K562 (cell line): ENCODE measurements at regions not wholly inside any gene's neighbourhood (a gene's known extent, or its start where the extent isn't known, plus 50 kb on each side); places are given as distances from the start of the nearest gene placed in this dataset.

ENCODE experiments used
- ATAC-seq: fragments of 200-7000 bp; cut with Tn5 transposase; 3 replicates; pipeline ENCODE4 v1.9.1; 2020; ENCODE audit warnings: moderate library complexity
- BruUV-seq: library from RNA; stranded (reverse); fragments of 400-500 nt; replicated peaks from 2 replicates; lab custom pipeline; 2021; lab: Mats Ljungman, UMichigan
- CTCF ChIA-PET: fragments of 300-600 bp; formaldehyde crosslinking; extraction: SDS; loops from one replicate; lab custom pipeline; 2021; ENCODE audit warnings: low intra/inter-chr PET ratio; lab: Yijun Ruan, JAX
- POLR2A ChIA-PET: fragments of 300-600, 350-650 bp; sonication (Branson Sonifier 250); formaldehyde crosslinking; extraction: SDS; loops from one replicate; lab custom pipeline; 2021; ENCODE audit warnings: antibody characterized with exemption, inconsistent platforms; lab: Yijun Ruan, JAX
- DNase-seq, 4 experiments: peaks; one replicate each; pipeline versions ENCODE4 v3.0.0 to v3.0.0-alpha.2; 2011 to 2018; ENCODE audit warnings: low spot score in 3 of 4, mixed read lengths in 3 of 4; ENCODE audit errors: extremely low read depth in 1 of 4
- FAIRE-seq: peaks from 2 replicates; lab custom pipeline; 2011; peaks lifted over from hg19 to GRCh38; lab: Jason Lieb, UNC
- H2AFZ ChIP-seq: 2 replicates; pipeline ENCODE4 v1.6.0; 2011; ENCODE audit warnings: low read depth, low read length, control low read depth, inconsistent platforms
- H3K27ac ChIP-seq: fragments of 200-600 bp; 3 replicates; pipeline ENCODE4 v1.8.0; 2011; ENCODE audit warnings: low read depth, mild to moderate bottlenecking, control low read depth, inconsistent platforms, low read length, moderate library complexity, mixed read lengths; ENCODE audit errors: extremely low read depth
- H3K27me3 ChIP-seq, 2 experiments: fragments of 300-600 bp in 1 of 2; 2 replicates in 1 of 2; 3 replicates in 1 of 2; pipeline versions ENCODE4 v1.6.0 to v1.8.0; 2011; ENCODE audit warnings: inconsistent platforms in 2 of 2, low read length in 2 of 2, mild to moderate bottlenecking in 1 of 2, mixed read lengths in 1 of 2, moderate library complexity in 1 of 2; ENCODE audit not compliant: control insufficient read depth in 2 of 2, insufficient read depth in 2 of 2
- H3K36me3 ChIP-seq: fragments of 300-600 bp; 3 replicates; pipeline ENCODE4 v1.8.0; 2011; ENCODE audit warnings: mild to moderate bottlenecking, low read length, inconsistent platforms; ENCODE audit not compliant: control insufficient read depth, insufficient read depth
- H3K4me1 ChIP-seq, 2 experiments: fragments of 200-600 bp in 1 of 2; replicated peaks in 1 of 2; 2 replicates in 1 of 2; 3 replicates in 1 of 2; pipeline versions ENCODE4 v1.5.1 to v1.8.0; 2011; ENCODE audit warnings: inconsistent platforms in 2 of 2, low read length in 2 of 2, mild to moderate bottlenecking in 1 of 2, mixed read lengths in 1 of 2, moderate library complexity in 1 of 2; ENCODE audit not compliant: control insufficient read depth in 2 of 2, insufficient read depth in 2 of 2
- H3K4me2 ChIP-seq: 2 replicates; pipeline ENCODE4 v1.6.1; 2011; ENCODE audit warnings: low read length, control low read depth, inconsistent platforms, mixed read lengths; ENCODE audit not compliant: insufficient read depth
- H3K4me3 ChIP-seq: fragments of 200-600 bp; sonication (generic), shearing (Covaris generic); 2 replicates; pipeline ENCODE4 v1.5.1; 2016; ENCODE audit warnings: control low read depth, inconsistent platforms
- H3K79me2 ChIP-seq: fragments of 200-600 bp; 3 replicates; pipeline ENCODE4 v1.8.0; 2011; ENCODE audit warnings: low read length, inconsistent platforms; ENCODE audit not compliant: control insufficient read depth, insufficient read depth
- H3K9ac ChIP-seq, 2 experiments: 2 replicates each; pipeline versions ENCODE4 v1.6.0 to v1.6.1; 2011; ENCODE audit warnings: low read depth in 2 of 2, low read length in 2 of 2, control low read depth in 1 of 2, inconsistent platforms in 1 of 2, mild to moderate bottlenecking in 1 of 2, mixed read lengths in 1 of 2; ENCODE audit not compliant: insufficient read depth in 1 of 2
- H3K9me1 ChIP-seq: one replicate; pipeline ENCODE4 v1.6.0; 2011; ENCODE audit warnings: inconsistent platforms, mild to moderate bottlenecking, low read length, moderate library complexity; ENCODE audit not compliant: control insufficient read depth, insufficient read depth
- H3K9me3 ChIP-seq: replicated peaks from 2 replicates; pipeline ENCODE4 v1.5.1; 2011; ENCODE audit warnings: low read depth, low read length, inconsistent platforms; ENCODE audit not compliant: control insufficient read depth, insufficient read depth
- H4K20me1 ChIP-seq: replicated peaks from 2 replicates; pipeline ENCODE4 v1.6.1; 2011; ENCODE audit warnings: low read length, inconsistent platforms, mixed read lengths; ENCODE audit not compliant: control insufficient read depth, insufficient read depth
- CBFA2T2 ChIP-seq: fragments of 450-650 bp; conservative IDR thresholded peaks from 2 replicates; pipeline ENCODE4 v1.6.1; 2017; ENCODE audit warnings: mild to moderate bottlenecking
- CTBP1 ChIP-seq: fragments of 450-650 bp; IDR thresholded peaks from 2 replicates; pipeline ENCODE4 v1.6.1; 2016; ENCODE audit warnings: borderline replicate concordance
- CTCF ChIP-seq, 3 experiments: IDR thresholded peaks in 2 of 3; conservative IDR thresholded peaks in 1 of 3; 2 replicates each; pipeline ENCODE4 v1.5.1; 2011 to 2012; ENCODE audit warnings: low read length in 3 of 3, mild to moderate bottlenecking in 3 of 3, control low read depth in 2 of 3, improper control_type of control experiment in 1 of 3, inconsistent platforms in 1 of 3, low read depth in 1 of 3, mixed read lengths in 1 of 3, moderate library complexity in 1 of 3; ENCODE audit not compliant: insufficient read depth in 2 of 3
- E2F3 ChIP-seq: fragments of 250-450 bp; sonication (Bioruptor Pico); IDR thresholded peaks from 2 replicates; pipeline ENCODE4 v1.4.0; 2020; ENCODE audit warnings: mild to moderate bottlenecking
- ERF ChIP-seq: fragments of 450-650 bp; formaldehyde crosslinking; IDR thresholded peaks from 2 replicates; pipeline ENCODE4 v1.4.0; 2020; ENCODE audit warnings: mild to moderate bottlenecking, mixed read lengths
- FOXM1 ChIP-seq, 2 experiments: fragments of 450-650 bp in 1 of 2; sonication (generic) in 1 of 2; formaldehyde crosslinking in 1 of 2; IDR thresholded peaks; 2 replicates each; pipeline versions ENCODE4 v1.6.1 to v1.9.0; 2017 to 2022; ENCODE audit warnings: low read depth in 2 of 2, mild to moderate bottlenecking in 2 of 2, missing genetic modification reagents in 1 of 2, moderate library complexity in 1 of 2
- FUS ChIP-seq: fragments of 200-400 bp; formaldehyde crosslinking; optimal IDR thresholded peaks from 2 replicates; pipeline ENCODE3; 2017; ENCODE audit warnings: low read depth, low read length
- HOXB6 ChIP-seq: fragments of 250-450 bp; sonication (Bioruptor Pico); IDR thresholded peaks from 2 replicates; pipeline ENCODE4 v1.5.1; 2022; ENCODE audit warnings: mild to moderate bottlenecking, borderline replicate concordance
- MCM3 ChIP-seq: fragments of 450-650 bp; IDR thresholded peaks from 2 replicates; pipeline ENCODE4 v1.6.1; 2016
- PML ChIP-seq: IDR thresholded peaks from 2 replicates; pipeline ENCODE4 v1.6.1; 2012; ENCODE audit warnings: low read length, inconsistent platforms
- SETDB1 ChIP-seq: IDR thresholded peaks from one replicate; pipeline ENCODE4 v1.6.1; 2012; ENCODE audit warnings: low read length, control low read depth, inconsistent platforms
- SMARCC2 ChIP-seq: fragments of 450-650 bp; IDR thresholded peaks from 2 replicates; pipeline ENCODE4 v1.6.1; 2017; ENCODE audit warnings: antibody characterized with exemption, moderate library complexity, mild to moderate bottlenecking, low read depth
- THAP12 ChIP-seq: fragments of 250-450 bp; sonication (Bioruptor Pico); IDR thresholded peaks from 2 replicates; pipeline ENCODE4 v1.9.0; 2021; ENCODE audit warnings: mild to moderate bottlenecking, inconsistent platforms
- THRAP3 ChIP-seq: fragments of 450-650 bp; IDR thresholded peaks from 2 replicates; pipeline ENCODE4 v1.6.1; 2016; ENCODE audit warnings: mild to moderate bottlenecking, inconsistent platforms, borderline replicate concordance
- ZFP1 ChIP-seq: fragments of 450-650 bp; formaldehyde crosslinking; IDR thresholded peaks from 2 replicates; pipeline ENCODE4 v1.4.0; 2020; ENCODE audit warnings: mild to moderate bottlenecking, mixed read lengths
- ZNF232 ChIP-seq: sonication (generic); formaldehyde crosslinking; IDR thresholded peaks from 2 replicates; pipeline ENCODE4 v1.8.0; 2022; ENCODE audit warnings: mild to moderate bottlenecking, missing genetic modification reagents
- ZNF561 ChIP-seq: fragments of 450-650 bp; formaldehyde crosslinking; conservative IDR thresholded peaks from 2 replicates; pipeline ENCODE4 v1.4.0; 2020; ENCODE audit warnings: mild to moderate bottlenecking, moderate library complexity
- ZNF57 ChIP-seq: fragments of 450-650 bp; formaldehyde crosslinking; IDR thresholded peaks from 2 replicates; pipeline ENCODE4 v1.4.0; 2020; ENCODE audit warnings: mild to moderate bottlenecking, moderate library complexity
- WGBS: fragments of 100-300 bp; shearing (Covaris generic); methylation state at CpG from one replicate; pipeline ENCODE4 v1.1.6; 2016; ENCODE audit warnings: low coverage, mixed read lengths; ENCODE audit not compliant: insufficient coverage; ENCODE audit errors: missing lambda C conversion rate; 5-methylcytosine and 5-hydroxymethylcytosine counted together
- in situ Hi-C: fragments of 300-500 bp; cut with MboI; formaldehyde crosslinking; loops from 4 replicates; pipeline ENCODE4 v1.15.0; 2018; ENCODE audit warnings: inconsistent platforms, mixed read lengths
- intact Hi-C: fragments of 100-400 bp; cut with micrococcal nuclease; formaldehyde crosslinking; loops from 2 replicates; pipeline ENCODE4 v1.14.2; 2022

GRCh38 chr3:182388506-182388905 is 404.8 kb upstream of the ATP11B start:
- BruUV-seq = no TSS peak
- no peaks in the 10 kb centered on the region for H3K36me3 ChIP-seq
- TF ChIP-seq MCM3 (no peak), CTCF (IDR thresholded peaks at IDR 0.05 in 2 of 3, conservative IDR thresholded peaks at IDR 0.05 in 1 of 3; ENCODE audit: insufficient read depth in 2 of 3, low read depth in 1 of 3, low read length in 3 of 3) (no peak), ZFP1 (CRISPR knock-in tag) (no peak), ZNF57 (no peak), HOXB6 (CRISPR knock-in tag) (no peak), CTBP1 (no peak), E2F3 (CRISPR knock-in tag) (no peak), THAP12 (no peak), THRAP3 (no peak), PML (no peak), SMARCC2 (no peak), ZNF232 (CRISPR knock-in tag) (no peak), FUS (no peak), ERF (no peak), SETDB1 (no peak), CBFA2T2 (no peak), ZNF561 (CRISPR knock-in tag) (no peak), FOXM1 (IDR thresholded peaks at IDR 0.05; ENCODE audit: low read depth) (no peak), FOXM1 (CRISPR knock-in tag; IDR thresholded peaks at IDR 0.05; ENCODE audit: low read depth) (no peak)
- TF ChIP-seq, all 486 proteins: peak for 0

More at GRCh38 chr3:182388506-182388905, 404.8 kb upstream of the ATP11B start:
- Histone ChIP-seq H3K9ac (no peak overlapping the region), H3K27me3 (no peaks in the 10 kb centered on the region), H3K9me3 (no peaks in the 10 kb centered on the region), H2AFZ (no peak overlapping the region), H3K4me2 (no peak overlapping the region), H3K4me3 (no peak overlapping the region), H4K20me1 (no peaks in the 10 kb centered on the region), H3K79me2 (no peaks in the 10 kb centered on the region), H3K4me1 (peaks cover 2 to 22% of the 10 kb centered on the region in 2 experiments; a peak in 4 of 5 replicates), H3K27ac (no peak overlapping the region), H3K9me1 (no peaks in the 10 kb centered on the region)
- DNase-seq (no peak), ATAC-seq (no peak), FAIRE-seq (no peak)
- WGBS = 44% methylated on average over 1 of the region's 1 CpG
- POLR2A ChIA-PET = interaction anchor here (1.5 kb wide), 1 partner anchor 12 kb away, joined by 7 read pairs; no protein-coding TSS in a partner anchor
- intact Hi-C loops (no loop called here), in situ Hi-C loops (no loop called here)
- CTCF ChIA-PET = no interaction called here
